Heart left ventricle (tissue), 16 donors: ENCODE measurements at regions not wholly inside any gene's neighbourhood (a gene's known extent, or its start where the extent isn't known, plus 50 kb on each side); places are given as distances from the start of the nearest gene placed in this dataset.

ENCODE experiments used
- ATAC-seq, 4 donors: fragments of 200-7000 bp; cut with Tn5 transposase; one replicate each; pipeline ENCODE4 v1.9.1; 2020 to 2022; ENCODE audit warnings: moderate library complexity in 4 of 4, mild to moderate bottlenecking in 3 of 4, moderate number of reproducible peaks in 1 of 4
- DNase-seq, 5 donors: peaks; one replicate each; pipeline ENCODE4 v3.0.0-alpha.2; 2020
- H3K27ac ChIP-seq, 12 donors: fragments of 200-600 bp; sonication (generic) in 4 of 12; one replicate each; pipeline versions ENCODE4 v1.5.0 to v1.8.0; 2016 to 2022; ENCODE audit warnings: mild to moderate bottlenecking in 2 of 12
- H3K27me3 ChIP-seq, 9 donors: fragments of 200-600 bp; sonication (generic) in 2 of 9; one replicate each; pipeline versions ENCODE4 v1.5.1 to v1.8.0; 2016 to 2022; ENCODE audit warnings: mild to moderate bottlenecking in 3 of 9
- H3K36me3 ChIP-seq, 9 donors: fragments of 200-600 bp; sonication (generic) in 2 of 9; one replicate each; pipeline versions ENCODE4 v1.5.0 to v1.8.0; 2018 to 2022; ENCODE audit warnings: mild to moderate bottlenecking in 2 of 9
- H3K4me1 ChIP-seq, 12 donors: fragments of 200-600 bp; sonication (generic) in 4 of 12; one replicate each; pipeline versions ENCODE4 v1.5.0 to v1.8.0; 2016 to 2022; ENCODE audit warnings: mild to moderate bottlenecking in 3 of 12
- H3K4me3 ChIP-seq, 12 donors: fragments of 200-600 bp; sonication (generic) in 4 of 12; one replicate each; pipeline versions ENCODE4 v1.5.0 to v1.8.0; 2017 to 2022; ENCODE audit warnings: mild to moderate bottlenecking in 9 of 12, moderate library complexity in 4 of 12
- H3K9me3 ChIP-seq, 12 donors: fragments of 200-600 bp; sonication (generic) in 4 of 12; one replicate each; pipeline versions ENCODE4 v1.5.0 to v1.8.0; 2016 to 2022; ENCODE audit warnings: mild to moderate bottlenecking in 1 of 12
- POLR2A ChIP-seq, 2 donors: fragments of 450-650 bp; IDR thresholded peaks; one replicate each; pipeline ENCODE4 v1.6.1; 2017; ENCODE audit warnings: antibody characterized with exemption in 2 of 2, mild to moderate bottlenecking in 2 of 2, moderate library complexity in 2 of 2
- WGBS, 4 donors: extraction: QIAGEN DNeasy Blood & Tissue Kit in 2 of 4; methylation state at CpG; one replicate each; pipeline versions ENCODE4 v1.1.5 to v1.1.7; 2013 to 2018; 5-methylcytosine and 5-hydroxymethylcytosine counted together
- intact Hi-C, 10 donors: fragments of 100-400 bp; cut with DNase I; formaldehyde crosslinking; loops; one replicate each; pipeline versions ENCODE4 v1.11.1 to v1.14.2; 2022
- TF ChIP-seq, protein P1 (sequence below), 12 donors: fragments of 200-600 bp; sonication (generic) in 4 of 12; IDR thresholded peaks; one replicate each; pipeline versions ENCODE4 v1.5.0 to v1.8.0; 2018 to 2022; ENCODE audit warnings: antibody characterized with exemption in 12 of 12, mild to moderate bottlenecking in 5 of 12
- donor health status: ischemic (EF 13 %, LVEDD 7.1; RV severe dilation, severe dysfunction).
- donor health status: healthy with polysubstance abuse.
- donor health status: DM: no; HTN: yes; CAD: no.
- donor health status: DM: no; HTN: no; CAD: no.
- donor health status: ischemic (EF 25% LVEDD 6.9; RV normal size, moderate dysfunction).
- donor health status: ischemic (EF 25% LVEDD 5.7; RV mildly dilated, moderate dysfunction).
- donor health status: healthy.
- donor health status: DM: yes; HTN: yes; CAD: no.
- donor health status: ischemic (EF 35%, LVEDD 5.7; RV mildly dilated, moderate dysfunction).
- donor health status: nonischemic (EF 11% LVEDD 7.7; RV severe dilation, severe dysfunction).
- donor health status: DM: yes; HTN: yes; CAD: no.
- donor health status: PGD.
- donor health status: ischemic (EF 29% LVEDD 5.4; RV normal size, mild dysfunction).
- donor health status: nonischemic (EF 23%, LVEDD 6.1; RV moderate dilation, normal function).

- no peaks in the 10 kb centered on the region for H3K27me3 ChIP-seq
- no peaks in the 10 kb centered on the region for H3K9me3 ChIP-seq
- TF ChIP-seq POLR2A (IDR thresholded peaks at IDR 0.05): no peak
- TF ChIP-seq, protein P1, sequence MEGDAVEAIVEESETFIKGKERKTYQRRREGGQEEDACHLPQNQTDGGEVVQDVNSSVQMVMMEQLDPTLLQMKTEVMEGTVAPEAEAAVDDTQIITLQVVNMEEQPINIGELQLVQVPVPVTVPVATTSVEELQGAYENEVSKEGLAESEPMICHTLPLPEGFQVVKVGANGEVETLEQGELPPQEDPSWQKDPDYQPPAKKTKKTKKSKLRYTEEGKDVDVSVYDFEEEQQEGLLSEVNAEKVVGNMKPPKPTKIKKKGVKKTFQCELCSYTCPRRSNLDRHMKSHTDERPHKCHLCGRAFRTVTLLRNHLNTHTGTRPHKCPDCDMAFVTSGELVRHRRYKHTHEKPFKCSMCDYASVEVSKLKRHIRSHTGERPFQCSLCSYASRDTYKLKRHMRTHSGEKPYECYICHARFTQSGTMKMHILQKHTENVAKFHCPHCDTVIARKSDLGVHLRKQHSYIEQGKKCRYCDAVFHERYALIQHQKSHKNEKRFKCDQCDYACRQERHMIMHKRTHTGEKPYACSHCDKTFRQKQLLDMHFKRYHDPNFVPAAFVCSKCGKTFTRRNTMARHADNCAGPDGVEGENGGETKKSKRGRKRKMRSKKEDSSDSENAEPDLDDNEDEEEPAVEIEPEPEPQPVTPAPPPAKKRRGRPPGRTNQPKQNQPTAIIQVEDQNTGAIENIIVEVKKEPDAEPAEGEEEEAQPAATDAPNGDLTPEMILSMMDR (IDR thresholded peaks at IDR 0.05): no peak
- ATAC-seq: no peak
- no peak overlapping the region for H3K4me3 ChIP-seq
- DNase-seq: no peak
- WGBS, 4 donors: 6 to 21% (median 12%) methylated on average over 1 of the region's 1 CpG
- H3K36me3 ChIP-seq: no peaks in the 10 kb centered on the region
- H3K27ac ChIP-seq: no peak overlapping the region
- H3K4me1 ChIP-seq: no peaks in the 10 kb centered on the region
- intact Hi-C loops: no loop called here
Observed at GRCh38 chr4:66197451-66197850, 527.2 kb upstream of the EPHA5 start.

DNA sequence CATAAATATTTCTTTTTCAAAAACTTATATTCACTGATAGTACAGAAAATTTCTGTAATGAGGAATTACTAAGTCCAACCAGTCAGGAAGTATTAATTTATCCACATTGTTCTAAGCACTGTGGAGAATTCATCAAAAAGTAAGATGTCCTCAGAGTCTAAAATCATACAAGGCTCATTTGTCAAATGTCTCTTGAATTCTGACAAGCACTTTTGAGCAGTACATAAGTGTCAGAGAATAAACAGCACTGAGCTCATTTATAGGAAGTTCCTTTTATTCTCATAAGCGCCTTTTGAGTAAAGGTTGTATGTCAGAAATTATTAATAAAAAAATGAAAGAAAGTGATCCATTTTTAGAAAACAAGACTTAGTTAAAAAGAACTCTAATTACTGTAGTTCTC is 523.2 kb upstream of the EPHA5 start:
- ATAC-seq (no peak), DNase-seq (no peak)
- Histone ChIP-seq H3K27ac (no peak overlapping the region), H3K9me3 (no peaks in the 10 kb centered on the region), H3K27me3 (no peaks in the 10 kb centered on the region), H3K36me3 (no peaks in the 10 kb centered on the region), H3K4me3 (no peak overlapping the region), H3K4me1 (no peaks in the 10 kb centered on the region)
- WGBS, 4 donors: 78 to 82% (median 79%) methylated on average over 1 of the region's 1 CpG
- intact Hi-C loops: no loop called here
- TF ChIP-seq POLR2A (IDR thresholded peaks at IDR 0.05): no peak

DNA sequence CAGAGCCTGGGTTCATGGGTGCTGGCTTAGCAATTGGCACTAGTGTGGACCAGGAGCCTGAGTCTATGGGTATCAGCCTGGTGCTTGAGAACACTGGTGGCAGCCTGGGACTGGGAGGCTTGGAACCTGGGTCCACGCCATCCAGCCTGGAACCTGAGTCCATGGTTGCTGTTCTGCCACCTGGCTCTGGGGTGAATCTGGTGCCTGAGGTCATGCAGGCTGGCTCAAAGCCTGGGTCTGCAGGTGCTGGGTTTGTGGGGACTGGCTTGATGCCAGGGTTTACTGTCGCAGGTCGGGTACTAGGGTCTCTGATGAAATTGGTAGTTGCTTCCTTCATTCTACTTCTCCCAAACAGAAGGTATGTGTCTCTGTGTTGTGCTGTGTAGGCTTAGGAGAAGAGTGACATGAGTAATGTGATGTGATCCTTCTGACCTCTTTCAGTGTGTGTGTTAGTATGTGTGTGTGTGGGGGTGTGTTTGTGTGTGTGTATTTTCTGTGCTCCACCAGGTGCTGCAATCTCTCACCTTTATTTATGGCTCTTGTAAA is 517.0 kb upstream of the EPHA5 start:
- TF ChIP-seq, protein P1 (IDR thresholded peaks at IDR 0.05): no peak
- TF ChIP-seq POLR2A (IDR thresholded peaks at IDR 0.05): no peak
- H3K36me3 ChIP-seq: no peaks in the 10 kb centered on the region
- DNase-seq (no peak), ATAC-seq (no peak)
- no peak overlapping the region for H3K27ac ChIP-seq
- intact Hi-C loops: no loop called here
- peaks cover 0 to 5% (median 0%) of the 10 kb centered on the region in 12 donors for H3K9me3 ChIP-seq
- H3K27me3 ChIP-seq: no peaks in the 10 kb centered on the region
- 71 to 87% (median 81%) methylated on average over 3 of the region's 3 CpGs for WGBS, 4 donors
- H3K4me3 ChIP-seq: no peak overlapping the region
- no peaks in the 10 kb centered on the region for H3K4me1 ChIP-seq

GRCh38 chr4:66186095-66186494 is 515.8 kb upstream of the EPHA5 start:
- TF ChIP-seq, protein P1 (IDR thresholded peaks at IDR 0.05): no peak
- TF ChIP-seq POLR2A (IDR thresholded peaks at IDR 0.05): no peak
- no peaks in the 10 kb centered on the region for H3K4me1 ChIP-seq
- ATAC-seq (no peak), DNase-seq (no peak)
- H3K27ac ChIP-seq: no peak overlapping the region
- H3K4me3 ChIP-seq: no peak overlapping the region
- H3K9me3 ChIP-seq: peaks cover 0 to 5% (median 0%) of the 10 kb centered on the region in 12 donors
- H3K36me3 ChIP-seq: no peaks in the 10 kb centered on the region
- no peaks in the 10 kb centered on the region for H3K27me3 ChIP-seq
- intact Hi-C loops: no loop called here

DNA sequence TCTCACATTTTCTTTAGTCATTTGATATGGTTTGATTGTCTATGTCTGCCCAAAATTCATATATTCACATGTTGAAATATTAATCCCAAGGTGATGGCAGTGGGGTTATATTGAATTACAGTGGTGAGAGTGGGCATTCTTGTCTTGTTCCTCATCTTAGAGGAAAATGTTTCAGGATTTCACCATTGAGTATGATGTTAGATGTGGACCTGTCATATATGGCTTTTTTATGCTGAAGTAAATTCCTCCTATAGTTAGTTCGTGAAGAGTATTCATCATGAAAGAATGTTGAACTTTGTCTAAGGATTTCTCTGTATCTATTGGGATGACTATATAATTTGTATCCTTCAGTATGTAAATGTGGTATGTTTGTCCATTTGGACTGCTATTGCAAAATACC is 512.3 kb upstream of the EPHA5 start:
- H3K4me1 ChIP-seq: no peaks in the 10 kb centered on the region
- no peak overlapping the region for H3K27ac ChIP-seq
- DNase-seq (no peak), ATAC-seq (no peak)
- 75 to 81% (median 80%) methylated on average over 1 of the region's 1 CpG for WGBS, 4 donors
- intact Hi-C loops: no loop called here
- no peaks in the 10 kb centered on the region for H3K27me3 ChIP-seq
- TF ChIP-seq POLR2A (IDR thresholded peaks at IDR 0.05): no peak
- TF ChIP-seq, protein P1 (IDR thresholded peaks at IDR 0.05): no peak
- H3K36me3 ChIP-seq: no peaks in the 10 kb centered on the region
- H3K9me3 ChIP-seq: peaks cover 0 to 9% (median 0%) of the 10 kb centered on the region in 12 donors
- no peak overlapping the region for H3K4me3 ChIP-seq
